ENCODE measurements at regions not wholly inside any gene's neighbourhood (a gene's known extent, or its start where the extent isn't known, plus 50 kb on each side); places are given as distances from the start of the nearest gene placed in this dataset.
"Not testable (repeated sequence)": the region's sequence is repeated elsewhere in the genome, so short reads cannot be mapped to it uniquely, and the experiment has no call there.

GRCh38 chr11:71136095-71136845 is 116.1 kb downstream of the SHANK2 start:
- H3K27ac ChIP-seq, result no peak overlapping the region
- TF ChIP-seq ZFX (IDR thresholded peaks at IDR 0.05; ENCODE audit: borderline replicate concordance), result no peak
- TF ChIP-seq, protein P1, sequence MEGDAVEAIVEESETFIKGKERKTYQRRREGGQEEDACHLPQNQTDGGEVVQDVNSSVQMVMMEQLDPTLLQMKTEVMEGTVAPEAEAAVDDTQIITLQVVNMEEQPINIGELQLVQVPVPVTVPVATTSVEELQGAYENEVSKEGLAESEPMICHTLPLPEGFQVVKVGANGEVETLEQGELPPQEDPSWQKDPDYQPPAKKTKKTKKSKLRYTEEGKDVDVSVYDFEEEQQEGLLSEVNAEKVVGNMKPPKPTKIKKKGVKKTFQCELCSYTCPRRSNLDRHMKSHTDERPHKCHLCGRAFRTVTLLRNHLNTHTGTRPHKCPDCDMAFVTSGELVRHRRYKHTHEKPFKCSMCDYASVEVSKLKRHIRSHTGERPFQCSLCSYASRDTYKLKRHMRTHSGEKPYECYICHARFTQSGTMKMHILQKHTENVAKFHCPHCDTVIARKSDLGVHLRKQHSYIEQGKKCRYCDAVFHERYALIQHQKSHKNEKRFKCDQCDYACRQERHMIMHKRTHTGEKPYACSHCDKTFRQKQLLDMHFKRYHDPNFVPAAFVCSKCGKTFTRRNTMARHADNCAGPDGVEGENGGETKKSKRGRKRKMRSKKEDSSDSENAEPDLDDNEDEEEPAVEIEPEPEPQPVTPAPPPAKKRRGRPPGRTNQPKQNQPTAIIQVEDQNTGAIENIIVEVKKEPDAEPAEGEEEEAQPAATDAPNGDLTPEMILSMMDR (IDR thresholded peaks at IDR 0.05), result no peak

GRCh38 chr11:71135112-71135511 is 117.3 kb downstream of the SHANK2 start:
- TF ChIP-seq, protein P1 (IDR thresholded peaks at IDR 0.05), result no peak
- no peak for TF ChIP-seq ZFX (IDR thresholded peaks at IDR 0.05; ENCODE audit: borderline replicate concordance)
- H3K27ac ChIP-seq, result no peak overlapping the region

- TF ChIP-seq ZFX (IDR thresholded peaks at IDR 0.05; ENCODE audit: borderline replicate concordance), result no peak
- TF ChIP-seq, protein P1 (IDR thresholded peaks at IDR 0.05), result no peak
- H3K27ac ChIP-seq, result no peak overlapping the region
Observed at GRCh38 chr11:71133946-71134345, 118.4 kb downstream of the SHANK2 start.

- no peak overlapping the region for H3K27ac ChIP-seq
- TF ChIP-seq ZFX (IDR thresholded peaks at IDR 0.05; ENCODE audit: borderline replicate concordance), result no peak
- TF ChIP-seq, protein P1 (IDR thresholded peaks at IDR 0.05), result no peak
Observed at GRCh38 chr11:71131861-71132260, 120.5 kb downstream of the SHANK2 start.

DNA sequence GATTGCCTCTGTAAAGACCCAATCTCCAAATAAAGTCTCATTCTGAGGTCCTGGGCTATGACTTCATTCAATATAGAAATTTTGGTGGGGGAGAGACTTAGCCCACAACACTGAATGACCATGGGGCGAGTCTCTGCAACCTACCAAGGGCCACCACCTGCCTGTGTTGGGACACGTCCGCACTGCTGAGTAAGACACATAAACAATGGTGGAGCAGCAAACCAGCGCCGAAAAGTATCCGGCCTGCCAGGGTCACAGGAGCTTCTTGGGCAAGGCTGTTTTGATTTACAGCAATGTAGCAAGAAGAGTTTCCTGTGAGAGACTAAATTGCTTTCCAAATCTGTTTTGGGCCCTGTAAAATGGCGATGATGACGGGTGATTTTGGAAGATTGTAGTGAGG is 122.3 kb downstream of the SHANK2 start:
- TF ChIP-seq, protein P1 (IDR thresholded peaks at IDR 0.05), result no peak
- no peak for TF ChIP-seq ZFX (IDR thresholded peaks at IDR 0.05; ENCODE audit: borderline replicate concordance)
- no peak overlapping the region for H3K27ac ChIP-seq

GRCh38 chr11:71129624-71130023 is 122.8 kb downstream of the SHANK2 start:
- TF ChIP-seq, protein P1 (IDR thresholded peaks at IDR 0.05), result no peak
- TF ChIP-seq ZFX (IDR thresholded peaks at IDR 0.05; ENCODE audit: borderline replicate concordance), result no peak
- no peak overlapping the region for H3K27ac ChIP-seq

DNA sequence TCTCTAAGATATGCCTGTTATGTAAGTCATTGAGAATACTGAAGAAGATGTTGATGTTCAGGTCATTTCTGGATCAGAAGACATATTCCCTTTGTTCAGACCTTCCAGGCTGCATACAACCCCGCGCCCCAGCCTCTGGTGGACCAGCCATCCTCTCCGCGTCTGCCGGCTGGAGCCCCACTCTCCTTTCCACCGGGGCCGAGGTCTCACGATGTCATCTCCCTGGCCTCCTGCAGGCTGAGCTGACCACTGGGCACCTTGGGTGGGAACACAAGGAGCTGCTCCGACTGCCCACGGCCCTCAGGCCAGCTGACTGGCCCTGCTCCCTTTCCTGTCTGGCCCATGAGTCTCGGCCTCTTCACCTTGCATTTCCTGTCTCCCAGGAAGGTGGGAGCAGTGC is 124.6 kb downstream of the SHANK2 start:
- H3K27ac ChIP-seq, result no peak overlapping the region
- TF ChIP-seq ZFX (IDR thresholded peaks at IDR 0.05; ENCODE audit: borderline replicate concordance), result no peak

DNA sequence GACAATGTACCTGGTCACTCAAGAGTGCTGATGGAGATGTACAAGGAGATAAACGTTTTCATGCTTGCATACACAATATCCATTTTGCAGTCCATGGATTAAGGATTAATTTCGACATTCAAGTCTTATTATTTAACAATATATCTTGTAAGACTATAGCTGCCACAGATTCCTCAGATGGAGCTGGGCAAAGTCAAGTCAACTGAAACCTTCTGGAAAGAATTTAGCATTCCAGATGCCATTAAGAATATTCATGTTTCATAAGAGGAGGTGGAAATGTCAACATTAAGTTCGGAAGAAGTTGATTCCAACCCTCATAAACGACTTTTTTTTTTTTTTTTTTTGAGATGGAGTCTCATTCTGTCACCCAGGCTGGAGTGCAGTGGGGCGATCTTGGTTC is 126.0 kb downstream of the SHANK2 start:
- H3K27ac ChIP-seq, result not testable (repeated sequence)

Data from 22Rv1 (cell line).